HG03064 (cell line): ENCODE measurements at regions not wholly inside any gene's neighbourhood (a gene's known extent, or its start where the extent isn't known, plus 50 kb on each side); places are given as distances from the start of the nearest gene placed in this dataset.
A peak's percentile ranks its signal among the peaks of the same experiment; 100 is the strongest.

ENCODE experiments used
- ATAC-seq: cut with Tn5 transposase; IDR thresholded peaks from one replicate; pipeline ENCODE4 v1.9.1; 2021; ENCODE audit warnings: low read depth; ENCODE audit not compliant: unreplicated experiment

DNA sequence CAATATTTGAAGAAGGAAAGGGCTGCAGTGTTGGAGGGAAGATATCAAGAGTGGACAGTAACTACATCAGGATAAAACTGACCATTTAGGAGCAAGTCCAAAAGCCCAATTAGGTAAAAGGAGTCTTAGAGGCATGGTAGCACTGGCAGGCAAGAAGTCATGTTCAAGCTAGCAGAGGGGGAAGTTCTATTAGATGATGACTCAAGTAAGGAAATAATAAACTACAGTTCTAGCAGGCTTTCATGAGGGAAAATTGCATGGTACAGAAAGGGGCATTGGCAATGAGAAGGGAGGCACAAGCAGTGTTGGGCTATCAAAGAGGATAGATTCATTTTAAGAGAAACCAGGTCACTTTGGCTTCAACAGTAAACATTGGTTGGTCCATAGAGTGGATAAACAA is 156.1 kb upstream of the PTPRK start:
- ATAC-seq = no peak

DNA sequence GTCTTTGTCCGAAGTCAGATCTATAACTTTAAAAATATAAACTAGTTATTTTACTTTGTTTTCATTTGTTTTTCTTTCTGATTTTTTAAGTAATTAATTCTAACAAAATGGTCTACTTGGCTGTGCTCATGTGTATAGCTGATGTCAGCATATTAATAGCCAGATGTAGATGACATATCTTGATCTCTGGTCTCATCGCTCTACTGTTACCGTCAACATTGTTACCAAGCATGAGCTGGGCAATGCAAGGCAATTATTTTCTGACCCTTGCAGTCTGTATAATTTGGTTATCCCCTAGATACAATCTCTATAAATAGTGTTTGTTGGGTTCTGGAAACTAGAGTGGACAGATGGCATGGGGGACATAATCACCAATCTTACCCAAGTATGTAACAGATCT is 151.6 kb upstream of the PTPRK start:
- ATAC-seq = no peak

DNA sequence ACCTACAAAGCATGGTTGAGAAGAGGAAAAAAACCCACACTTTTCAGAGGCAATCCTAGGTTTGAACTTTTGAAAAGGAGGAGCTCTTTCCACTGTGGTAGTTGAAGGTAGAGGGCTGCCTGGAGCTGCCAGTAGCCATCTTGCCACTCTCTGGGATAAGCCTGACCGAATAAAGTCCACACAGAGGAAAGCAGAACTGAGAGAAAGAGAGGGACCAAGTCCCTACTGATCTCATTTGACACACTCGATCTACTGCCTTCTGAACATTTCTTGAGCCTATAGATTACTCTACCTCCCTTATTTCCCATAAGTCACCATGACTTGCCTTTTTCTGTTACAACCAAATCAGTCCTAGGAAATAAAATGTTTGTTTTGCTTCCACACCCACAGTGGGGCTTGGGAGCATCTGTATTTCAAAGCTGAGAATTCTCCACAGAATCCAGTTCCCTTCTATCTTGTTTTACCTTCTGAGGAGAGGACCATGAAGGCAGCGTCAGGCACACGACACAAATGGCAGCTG is 147.0 kb upstream of the PTPRK start:
- no peak for ATAC-seq

DNA sequence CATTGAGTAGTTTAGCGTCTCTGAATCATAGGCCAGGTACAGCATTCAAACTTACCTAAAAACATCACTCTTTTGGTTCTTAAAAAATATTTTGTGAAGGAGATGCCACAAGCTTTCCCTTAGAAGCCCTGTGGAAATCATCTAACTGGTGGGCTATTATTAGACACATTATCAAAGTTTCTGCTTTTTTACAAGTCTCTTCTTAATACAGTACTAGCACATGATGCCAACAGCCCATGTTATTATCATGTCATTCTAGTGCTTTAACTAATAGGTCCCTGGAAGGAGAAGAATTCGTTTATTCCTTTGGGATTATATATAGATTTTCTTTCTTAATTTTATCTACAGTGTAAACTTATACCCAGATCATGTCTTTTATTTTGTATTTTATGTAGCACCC is 146.0 kb upstream of the PTPRK start:
- ATAC-seq = no peak

DNA sequence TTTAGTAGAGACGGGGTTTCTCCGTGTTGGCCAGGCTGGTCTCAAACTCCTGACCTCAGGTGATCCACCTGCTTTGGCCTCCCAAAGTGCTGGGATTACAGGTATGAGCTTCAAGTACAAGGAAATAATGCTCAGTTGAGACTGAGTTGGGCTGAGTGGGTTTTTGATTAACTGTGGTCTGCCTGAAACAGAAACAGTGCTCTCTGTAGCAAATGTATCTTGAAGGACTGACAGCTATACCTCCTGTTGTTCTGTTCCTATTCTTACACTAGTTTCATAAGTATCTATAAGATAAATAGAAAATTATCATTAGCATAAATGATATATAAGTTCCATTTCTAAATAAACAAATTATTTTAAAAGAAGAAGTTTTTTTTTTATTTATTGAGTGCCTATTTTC is 142.8 kb upstream of the PTPRK start:
- ATAC-seq = no peak

DNA sequence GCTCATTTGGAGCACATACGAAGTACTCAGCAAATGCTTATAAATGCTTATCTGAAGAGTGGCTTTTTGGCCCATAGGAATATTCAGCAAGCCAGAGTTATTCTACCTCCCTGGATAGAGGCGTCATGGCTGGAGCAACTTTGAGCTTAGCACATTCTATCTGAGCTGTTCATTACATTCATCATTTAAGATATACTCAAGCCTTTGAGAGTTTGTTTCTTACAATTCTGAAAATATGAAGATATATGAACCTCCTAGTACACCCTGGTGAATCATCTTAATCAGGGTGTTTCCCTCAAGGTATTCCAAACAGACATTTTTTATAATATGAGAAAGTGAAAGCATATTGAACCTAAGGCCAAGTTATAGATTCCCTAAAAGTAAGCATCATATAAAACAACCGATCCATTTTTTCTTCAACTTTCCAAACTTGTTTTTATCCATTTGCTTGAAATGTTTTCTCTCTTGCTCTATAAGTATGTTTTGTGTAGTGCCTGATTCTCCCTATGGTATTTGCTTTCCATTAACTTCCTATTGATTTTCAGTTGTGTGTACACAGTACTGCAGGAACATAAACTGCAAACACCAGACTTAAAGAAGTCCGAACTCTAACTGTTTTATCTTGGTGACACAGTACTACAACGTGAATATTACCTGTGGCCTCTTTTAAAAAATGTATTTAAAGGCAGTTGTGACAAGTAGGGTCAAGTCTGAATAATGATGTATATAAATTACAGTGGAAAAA is 139.7 kb upstream of the PTPRK start:
- no peak for ATAC-seq

DNA sequence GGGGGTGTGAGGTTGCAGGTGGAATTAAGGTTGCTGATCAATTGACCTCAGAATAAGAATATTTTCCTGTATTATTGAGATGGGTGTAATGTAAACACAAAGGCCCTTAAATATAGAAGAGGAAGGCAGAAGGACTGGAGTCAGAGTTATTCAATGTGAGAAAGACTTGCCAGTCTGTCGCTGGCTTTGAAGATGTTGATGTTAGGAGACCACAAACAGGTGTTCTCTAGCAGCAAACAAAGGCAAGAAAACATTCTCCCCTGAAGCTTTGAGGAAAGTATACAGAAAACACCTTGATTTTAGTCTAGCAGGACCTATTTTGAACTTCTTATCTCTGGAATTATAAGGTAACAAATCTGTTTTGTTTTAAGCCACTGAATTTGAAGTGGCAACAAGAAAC is 138.9 kb upstream of the PTPRK start:
- no peak for ATAC-seq

DNA sequence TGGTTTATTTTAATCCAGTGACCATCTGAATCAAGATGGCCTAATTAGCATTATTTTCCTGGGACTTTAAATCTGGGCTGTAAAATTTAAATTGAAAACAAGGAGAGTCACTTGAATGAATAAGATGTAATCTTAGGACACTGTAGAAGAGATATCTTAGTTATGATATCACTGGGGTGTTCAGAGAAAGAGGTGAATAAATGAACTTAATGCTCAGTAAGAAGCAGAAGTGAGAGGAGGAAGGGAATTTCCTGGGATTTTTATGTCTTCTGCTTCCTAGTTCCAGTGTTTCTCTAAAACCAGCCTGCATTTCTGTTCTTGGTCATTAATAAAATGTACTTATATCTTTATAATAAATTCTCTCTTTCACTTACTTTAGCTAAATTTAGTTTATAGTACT is 136.8 kb upstream of the PTPRK start:
- ATAC-seq = no peak

DNA sequence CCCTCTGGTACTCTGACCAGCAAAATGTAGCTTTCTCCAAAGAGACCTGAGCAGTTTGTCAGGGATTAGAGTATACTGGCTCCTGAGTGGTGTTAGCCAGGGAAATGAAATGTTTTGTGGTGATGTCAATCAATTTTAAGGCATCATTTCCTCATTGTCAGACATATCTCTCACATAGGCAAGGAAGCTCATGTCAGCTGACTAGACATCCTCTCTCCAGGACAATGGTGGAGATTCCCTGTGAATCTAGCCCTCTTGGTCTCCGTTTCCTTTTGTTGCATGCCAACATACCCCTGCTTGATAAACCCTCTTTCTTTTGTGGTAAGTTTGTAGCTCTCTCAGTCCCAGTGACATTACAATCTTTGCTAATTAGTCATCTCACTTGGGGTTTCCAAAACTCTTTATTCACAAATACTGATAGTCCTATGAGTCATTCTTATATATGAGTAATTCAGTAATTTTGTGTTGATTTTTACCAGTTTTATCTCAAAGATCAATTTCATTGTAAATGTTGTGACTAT is 135.6 kb upstream of the PTPRK start:
- ATAC-seq = peak; percentile 80

DNA sequence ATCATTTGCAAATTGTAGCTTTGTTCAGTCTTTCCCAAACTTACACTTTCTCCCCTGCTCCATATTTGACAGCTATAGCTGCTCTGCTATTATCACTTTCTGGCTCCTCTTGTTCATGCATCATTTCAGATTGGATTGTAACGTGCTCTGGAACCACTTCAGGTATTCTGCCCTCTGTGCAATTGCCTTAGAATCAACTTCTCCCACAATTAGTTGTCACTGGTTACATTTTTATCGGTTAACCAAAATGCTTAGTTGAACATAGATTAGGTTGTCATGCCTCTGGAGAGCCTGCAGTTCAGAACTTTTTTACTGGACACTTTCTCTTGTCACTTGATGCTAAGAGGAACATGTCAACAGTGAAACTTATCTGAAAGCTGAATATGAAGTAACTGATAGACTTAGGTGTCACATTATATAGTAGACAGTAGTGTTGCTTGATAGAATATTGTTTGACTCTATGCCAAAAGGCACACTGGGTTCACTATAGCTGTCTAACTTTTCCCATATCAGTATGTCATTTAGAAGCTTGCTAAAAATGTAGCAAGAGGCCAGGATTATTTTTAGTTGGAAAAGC is 127.7 kb upstream of the PTPRK start:
- no peak for ATAC-seq

DNA sequence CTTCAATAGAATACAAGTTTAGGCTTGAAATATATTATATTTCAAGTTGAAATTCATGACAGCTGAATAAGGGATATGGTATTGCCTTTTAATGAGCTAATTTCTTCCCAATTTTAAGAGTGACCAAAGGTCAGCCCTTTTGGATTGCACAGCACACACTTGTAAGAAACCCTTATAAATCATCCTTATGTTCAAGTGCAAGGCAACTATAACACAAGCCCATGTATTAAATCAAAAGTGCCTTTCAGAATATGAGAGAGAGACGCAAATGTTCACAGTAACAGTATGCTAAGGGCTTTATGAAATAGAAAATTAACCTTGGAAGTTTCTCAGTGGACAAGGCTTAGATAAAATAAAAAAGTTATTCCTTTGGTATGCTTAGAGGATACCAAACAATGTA is 121.7 kb upstream of the PTPRK start:
- ATAC-seq = no peak

DNA sequence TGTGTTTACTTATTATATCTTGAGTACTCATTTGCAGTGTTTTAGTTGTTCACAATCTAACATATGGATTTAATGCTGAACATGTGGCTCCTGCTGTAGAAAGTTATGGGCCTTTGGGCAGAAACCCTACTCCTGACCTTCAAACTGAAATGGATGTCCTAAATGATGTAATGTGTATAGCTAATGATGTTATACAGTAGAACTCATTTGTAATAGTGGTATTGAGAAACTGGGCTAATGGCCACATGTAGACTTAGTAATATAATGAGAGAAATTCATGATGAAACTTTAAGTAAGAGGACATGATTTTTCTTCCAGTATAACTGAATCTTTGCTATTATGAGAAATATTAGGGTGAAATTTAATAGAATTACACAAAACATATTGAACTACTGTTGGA is 121.3 kb upstream of the PTPRK start:
- no peak for ATAC-seq

DNA sequence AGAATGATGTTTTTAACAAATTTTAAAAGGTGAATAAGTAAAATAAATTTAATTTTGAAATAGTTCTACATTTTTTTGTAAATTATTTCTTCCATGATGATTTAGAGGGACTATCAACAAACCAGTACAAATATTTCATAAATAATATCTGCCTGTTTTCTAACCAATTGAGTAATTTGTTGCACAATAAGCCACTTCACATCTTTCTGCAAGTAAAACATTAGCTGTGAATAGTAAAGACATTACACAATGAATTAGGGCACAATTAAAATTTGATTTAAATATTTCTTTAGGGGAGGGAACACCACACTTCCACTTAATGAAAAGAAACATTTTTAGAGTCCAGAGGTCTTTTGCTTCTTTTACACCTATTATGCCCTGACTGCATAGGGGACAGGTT is 118.4 kb upstream of the PTPRK start:
- ATAC-seq = no peak

DNA sequence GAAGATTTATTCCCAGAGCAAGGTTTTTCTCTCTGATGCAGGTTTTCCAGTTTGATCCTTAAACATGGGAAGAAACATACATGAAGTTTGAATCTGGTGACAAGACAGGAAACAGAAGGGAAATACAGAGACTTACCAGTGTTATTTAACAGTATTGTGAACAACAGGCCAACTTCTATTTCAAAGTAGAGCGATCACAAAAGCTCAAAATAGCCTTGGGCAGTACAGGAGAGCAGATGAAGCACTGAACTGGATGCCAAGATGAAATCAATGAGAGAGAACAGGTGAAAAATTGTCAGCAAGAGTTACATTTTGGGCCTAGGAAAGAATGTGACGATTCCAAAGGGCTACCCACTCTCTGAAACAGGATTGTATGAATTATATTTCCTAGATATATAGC is 114.8 kb upstream of the PTPRK start:
- no peak for ATAC-seq

DNA sequence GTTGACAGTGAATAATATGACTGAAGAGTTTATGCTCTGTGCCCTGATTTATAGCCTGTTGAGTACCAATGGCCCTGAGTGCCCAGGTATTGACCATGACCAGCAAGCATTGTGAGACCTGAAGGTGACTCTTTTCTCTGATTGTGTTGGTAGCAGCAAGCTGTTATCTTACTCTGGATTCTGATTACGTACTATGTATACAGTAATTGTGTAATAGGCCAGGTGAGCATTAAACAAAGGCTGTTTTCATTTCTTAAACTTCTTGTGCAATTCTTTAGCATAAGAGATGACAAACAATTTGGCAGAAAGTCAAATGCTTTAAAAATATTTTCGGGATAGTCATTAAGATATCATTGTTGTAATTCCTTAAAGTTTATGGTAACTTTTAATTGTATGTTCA is 111.7 kb upstream of the PTPRK start:
- no peak for ATAC-seq

DNA sequence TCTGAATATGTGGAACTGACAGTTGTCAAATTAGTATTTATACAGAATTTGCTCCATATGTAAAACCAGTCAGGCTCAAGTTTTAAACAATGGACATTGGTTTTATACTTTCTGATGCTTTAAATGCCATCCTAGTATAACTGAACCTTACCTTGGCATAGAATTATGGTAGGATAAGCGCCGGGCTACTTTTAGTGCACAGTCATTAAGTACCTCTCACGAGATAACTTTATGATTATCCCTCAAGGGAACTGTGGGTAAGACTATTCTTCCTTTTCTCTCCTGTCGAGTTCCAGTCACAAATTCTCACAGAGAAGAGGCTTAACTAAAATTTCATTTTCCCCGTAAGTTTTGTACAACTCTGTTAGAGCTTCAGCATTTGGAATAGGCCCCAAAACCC is 110.6 kb upstream of the PTPRK start:
- no peak for ATAC-seq

DNA sequence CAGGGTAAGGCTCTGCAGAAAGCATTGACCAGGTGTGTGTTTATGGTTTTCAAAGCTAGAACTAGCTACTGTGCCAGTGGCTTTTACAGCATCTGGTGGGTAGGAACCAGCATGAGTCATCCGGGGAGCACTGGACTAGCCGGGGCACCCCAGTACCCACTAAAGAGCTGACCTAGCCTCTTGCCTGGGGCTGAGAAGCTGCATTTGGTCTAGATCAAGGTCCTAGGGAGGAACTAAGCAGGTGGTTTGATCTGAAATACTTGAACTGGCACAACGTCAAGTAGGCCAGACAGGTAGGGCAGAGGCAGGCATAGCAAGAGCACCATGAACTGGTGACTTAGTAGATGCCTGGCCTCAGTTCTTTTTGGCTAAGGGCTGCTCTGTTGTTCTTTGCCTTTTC is 109.8 kb upstream of the PTPRK start:
- no peak for ATAC-seq

DNA sequence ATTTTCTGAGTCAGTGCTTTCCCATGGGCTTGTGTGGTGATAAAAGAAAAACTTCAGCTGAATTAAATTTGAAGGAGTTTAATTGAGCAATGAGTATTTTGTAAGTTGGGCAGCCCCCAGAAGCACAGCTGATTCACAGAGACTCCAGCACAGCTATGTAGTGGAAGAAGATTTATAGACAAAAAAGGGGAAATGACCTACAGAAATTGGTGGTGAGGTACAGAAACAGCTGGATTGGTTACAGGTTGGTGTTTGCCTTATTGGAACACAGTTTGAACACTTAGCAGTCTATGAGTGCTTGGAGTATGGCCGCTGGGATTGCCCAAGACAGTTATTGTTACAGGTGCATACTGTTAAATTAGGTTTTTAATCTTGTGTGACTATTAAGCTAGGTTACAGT is 96.9 kb upstream of the PTPRK start:
- ATAC-seq = no peak

DNA sequence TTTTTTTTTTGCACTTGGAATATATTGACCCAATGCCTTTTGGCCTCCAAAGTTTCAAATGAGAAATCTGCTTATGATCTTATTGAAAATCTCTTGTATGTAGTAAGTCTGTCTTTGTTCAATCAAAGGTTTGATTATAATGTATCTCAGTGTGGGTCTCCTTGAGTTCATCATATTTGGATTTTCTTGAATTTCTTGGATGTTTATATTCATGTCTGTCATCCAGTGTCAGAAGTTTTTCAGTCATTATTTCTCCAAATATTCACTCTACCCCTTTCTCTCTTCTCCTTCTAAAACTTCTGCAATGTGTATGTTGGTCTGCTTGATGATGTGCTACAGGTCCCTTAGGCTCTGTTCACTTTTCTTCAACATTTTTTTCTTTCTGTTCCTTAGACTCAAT is 95.9 kb upstream of the PTPRK start:
- ATAC-seq = no peak

DNA sequence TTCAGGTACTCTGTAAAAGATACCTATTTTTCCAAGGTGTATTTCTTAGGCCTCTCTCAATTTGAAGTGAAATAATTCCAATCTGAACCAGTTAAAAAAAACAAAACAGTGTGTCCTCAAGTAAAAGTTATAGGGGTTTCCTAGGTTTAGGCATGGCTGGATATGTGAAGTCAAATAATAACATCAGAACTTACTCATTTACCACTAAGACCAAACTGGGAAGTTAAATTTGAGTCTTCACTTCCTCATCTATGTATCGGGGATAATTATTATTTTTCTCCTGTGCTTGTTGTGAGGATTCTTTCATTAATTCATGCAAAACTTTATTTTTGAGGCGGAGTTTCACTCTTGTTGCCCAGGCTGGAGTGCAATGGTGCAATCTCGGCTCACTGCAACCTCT is 86.2 kb upstream of the PTPRK start:
- no peak for ATAC-seq

DNA sequence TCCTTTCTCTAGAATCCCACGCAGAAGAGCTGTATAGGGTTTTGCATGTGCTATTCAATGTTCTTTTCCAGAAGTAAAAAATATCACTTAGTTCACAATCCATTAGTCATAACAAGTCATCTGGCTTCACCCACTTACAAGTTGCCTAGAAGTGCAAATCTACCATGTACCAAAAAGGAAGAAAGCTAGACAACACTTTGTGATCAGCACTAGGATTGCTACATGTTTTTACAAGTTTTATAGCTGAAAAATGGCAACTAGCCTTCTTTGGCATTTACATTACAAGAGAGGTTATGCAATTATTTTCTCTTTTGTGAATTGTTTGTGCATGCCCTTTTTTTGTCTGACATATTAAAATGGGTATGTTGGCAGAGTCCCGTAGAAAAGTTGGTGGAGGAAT is 85.6 kb upstream of the PTPRK start:
- no peak for ATAC-seq

DNA sequence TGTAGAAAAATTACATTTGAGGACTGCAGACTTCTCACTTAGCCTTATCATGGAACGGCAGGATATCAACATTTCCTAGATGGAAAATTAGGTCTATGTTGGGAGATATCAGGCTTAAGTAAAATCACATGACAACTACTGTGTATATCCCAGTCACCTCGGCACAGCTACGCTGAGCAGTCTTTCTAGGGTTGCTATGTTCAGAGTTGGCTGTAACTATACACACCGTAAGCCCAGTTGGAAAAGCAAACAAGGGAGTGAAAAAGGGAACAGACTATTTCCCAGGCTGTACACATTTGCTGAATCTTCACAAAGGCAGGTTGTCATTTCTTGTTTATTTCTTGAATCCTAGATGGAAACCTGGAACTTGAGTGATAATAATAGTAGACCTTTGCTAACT is 80.7 kb upstream of the PTPRK start:
- no peak for ATAC-seq
